ENCODE measurements at regions not wholly inside any gene's neighbourhood (a gene's known extent, or its start where the extent isn't known, plus 50 kb on each side); places are given as distances from the start of the nearest gene placed in this dataset.

GRCh38 chr9:78114581-78114980 is 83.0 kb upstream of the GNAQ start:
- TF ChIP-seq FOXA1 (IDR thresholded peaks at IDR 0.05) (no peak), ZNF384 (IDR thresholded peaks at IDR 0.05) (no peak), BHLHE40 (IDR thresholded peaks at IDR 0.05; ENCODE audit: borderline replicate concordance) (no peak), FOXM1 (IDR thresholded peaks at IDR 0.05; ENCODE audit: borderline replicate concordance) (no peak), ELF4 (IDR thresholded peaks at IDR 0.05) (no peak), ARNT (IDR thresholded peaks at IDR 0.05) (no peak), NFRKB (IDR thresholded peaks at IDR 0.05) (no peak), L3MBTL2 (conservative IDR thresholded peaks at IDR 0.05) (no peak), SP1 (IDR thresholded peaks at IDR 0.05) (no peak), SUZ12 (IDR thresholded peaks at IDR 0.05) (no peak), TARDBP (IDR thresholded peaks at IDR 0.05) (no peak)

Measured in HEK293T (cell line).